OCI-LY7 (cell line): ENCODE measurements at regions not wholly inside any gene's neighbourhood (a gene's known extent, or its start where the extent isn't known, plus 50 kb on each side); places are given as distances from the start of the nearest gene placed in this dataset.

ENCODE experiments used
- BruUV-seq: library from RNA; stranded (reverse); fragments of 400-500 nt; replicated peaks from 2 replicates; lab custom pipeline; 2021; lab: Mats Ljungman, UMichigan
- CTCF ChIA-PET: fragments of 300-600 bp; sonication (Branson Sonifier 250); formaldehyde crosslinking; loops from one replicate; lab custom pipeline; 2022; ENCODE audit warnings: antibody characterized with exemption; ENCODE audit not compliant: unreplicated experiment; lab: Charles Lee
- POLR2A ChIA-PET: fragments of 300-600 bp; sonication (Branson Sonifier 250); formaldehyde crosslinking; loops from one replicate; lab custom pipeline; 2022; ENCODE audit warnings: antibody characterized with exemption; lab: Charles Lee
- DNase-seq: peaks from one replicate; pipeline ENCODE4 v3.0.0-alpha.2; 2015; ENCODE audit warnings: low spot score
- H2AFZ ChIP-seq: fragments of 200-600 bp; sonication (generic), shearing (Covaris generic); 2 replicates; pipeline ENCODE4 v1.6.1; 2014; ENCODE audit warnings: mild to moderate bottlenecking, antibody characterized with exemption, low read length, moderate library complexity
- H3K27ac ChIP-seq: fragments of 200-600 bp; sonication (generic); 2 replicates; pipeline ENCODE4 v1.5.1; 2014; ENCODE audit warnings: mixed run types, low read depth, mild to moderate bottlenecking, moderate library complexity, low read length, inconsistent platforms; ENCODE audit not compliant: poor library complexity, severe bottlenecking
- H3K36me3 ChIP-seq: fragments of 200-600 bp; sonication (generic); 2 replicates; pipeline ENCODE4 v1.6.1; 2014; ENCODE audit warnings: mild to moderate bottlenecking, antibody characterized with exemption, low read length, moderate library complexity, mixed read lengths; ENCODE audit not compliant: insufficient read depth
- H3K4me1 ChIP-seq: fragments of 200-600 bp; sonication (generic); 2 replicates; pipeline ENCODE4 v1.5.1; 2014; ENCODE audit warnings: mild to moderate bottlenecking, low read length; ENCODE audit not compliant: insufficient read depth, poor library complexity, severe bottlenecking
- H3K4me2 ChIP-seq: fragments of 200-600 bp; sonication (generic); 2 replicates; pipeline ENCODE4 v1.6.1; 2014; ENCODE audit warnings: mild to moderate bottlenecking, low read length
- H3K4me3 ChIP-seq: fragments of 200-600 bp; sonication (generic); 2 replicates; pipeline ENCODE4 v1.5.1; 2014; ENCODE audit warnings: mild to moderate bottlenecking, low read depth, low read length; ENCODE audit not compliant: poor library complexity, severe bottlenecking
- H3K79me2 ChIP-seq: fragments of 200-600 bp; sonication (generic); 2 replicates; pipeline ENCODE4 v1.6.1; 2016; ENCODE audit warnings: low read depth, mild to moderate bottlenecking, low read length, moderate library complexity, mixed read lengths; ENCODE audit not compliant: insufficient read depth
- H3K9me2 ChIP-seq: fragments of 200-600 bp; sonication (generic); 2 replicates; pipeline ENCODE4 v1.6.1; 2016; ENCODE audit warnings: mild to moderate bottlenecking, low read length, mixed read lengths; ENCODE audit not compliant: insufficient read depth
- H3K9me3 ChIP-seq: fragments of 200-600 bp; sonication (generic); 2 replicates; pipeline ENCODE4 v1.6.1; 2014; ENCODE audit warnings: mild to moderate bottlenecking, mixed run types, low read length, mixed read lengths
- H4K20me1 ChIP-seq: fragments of 200-600 bp; sonication (generic); 2 replicates; pipeline ENCODE4 v1.6.1; 2014; ENCODE audit warnings: mild to moderate bottlenecking, antibody characterized with exemption, low read length, moderate library complexity, mixed read lengths; ENCODE audit not compliant: insufficient read depth
- CTCF ChIP-seq: fragments of 200-600 bp; sonication (generic); conservative IDR thresholded peaks from 2 replicates; pipeline ENCODE4 v1.5.1; 2014; ENCODE audit warnings: mild to moderate bottlenecking, antibody characterized with exemption, low read length, moderate library complexity, mixed read lengths
- EZH2phosphoT487 ChIP-seq: fragments of 200-600 bp; sonication (generic); IDR thresholded peaks from 2 replicates; pipeline ENCODE4 v1.6.1; 2018; ENCODE audit warnings: low read depth, borderline replicate concordance, mild to moderate bottlenecking, mixed run types, antibody characterized with exemption, low read length, moderate library complexity, mixed read lengths
- intact Hi-C: fragments of 100-400 bp; cut with micrococcal nuclease; formaldehyde crosslinking; loops from one replicate; pipeline ENCODE4 v1.10.0; 2022; ENCODE audit not compliant: unreplicated experiment

DNA sequence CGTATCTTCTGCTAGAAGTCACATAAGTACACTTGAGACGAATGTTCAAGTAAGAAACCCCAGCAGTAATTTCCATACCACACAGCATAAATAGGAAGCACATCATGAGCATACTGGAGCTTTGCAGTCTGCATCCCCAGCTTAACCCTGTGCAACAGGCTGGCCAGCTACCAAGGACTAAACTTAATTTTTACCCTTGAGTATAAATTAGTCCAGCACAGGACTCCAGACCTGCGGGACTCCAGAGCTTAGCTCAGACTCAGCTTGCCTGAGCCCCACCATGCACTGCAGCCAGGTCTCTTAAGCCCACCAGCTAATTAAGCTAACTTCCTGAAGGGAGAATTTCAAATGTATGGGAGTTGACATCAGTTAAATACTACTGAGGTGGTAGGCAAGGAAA is 491.0 kb downstream of the ARHGEF28 start:
- CTCF ChIA-PET: no interaction called here
- Histone ChIP-seq H3K4me3 (no peak overlapping the region), H2AFZ (no peak overlapping the region), H3K36me3 (no peaks in the 10 kb centered on the region), H3K4me2 (no peak overlapping the region), H3K9me3 (no peaks in the 10 kb centered on the region), H4K20me1 (no peaks in the 10 kb centered on the region), H3K9me2 (no peaks in the 10 kb centered on the region), H3K79me2 (no peaks in the 10 kb centered on the region), H3K27ac (no peak overlapping the region), H3K4me1 (no peaks in the 10 kb centered on the region)
- no TSS peak for BruUV-seq
- intact Hi-C loops: no loop called here
- TF ChIP-seq EZH2phosphoT487 (no peak), CTCF (no peak)
- no peak for DNase-seq
- POLR2A ChIA-PET: no interaction called here

DNA sequence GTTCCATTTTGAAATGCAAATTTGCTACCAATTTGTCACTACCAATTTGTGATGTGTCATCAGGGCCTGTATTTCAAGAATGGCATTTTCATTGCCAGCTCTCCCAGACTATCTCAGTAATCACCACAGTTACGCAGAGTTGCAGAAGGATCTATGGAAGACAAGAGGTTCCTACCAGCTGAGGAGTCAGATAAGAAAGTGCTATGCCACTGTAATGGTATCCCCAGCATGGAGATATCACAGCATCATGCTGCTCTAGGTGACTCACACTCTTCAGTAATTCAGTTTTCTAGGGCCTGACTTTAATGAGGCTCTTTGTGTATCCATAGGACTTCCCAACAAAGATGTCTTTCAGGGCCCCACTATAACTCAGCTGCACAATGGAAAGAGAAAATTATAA is 490.3 kb downstream of the ARHGEF28 start:
- H2AFZ ChIP-seq: no peak overlapping the region
- no peaks in the 10 kb centered on the region for H3K36me3 ChIP-seq
- H3K4me3 ChIP-seq: no peak overlapping the region
- H3K4me1 ChIP-seq: no peaks in the 10 kb centered on the region
- BruUV-seq: no TSS peak
- H3K27ac ChIP-seq: no peak overlapping the region
- no peak for TF ChIP-seq EZH2phosphoT487
- TF ChIP-seq CTCF: no peak
- DNase-seq: no peak
- intact Hi-C loops: no loop called here
- no peak overlapping the region for H3K4me2 ChIP-seq
- no peaks in the 10 kb centered on the region for H4K20me1 ChIP-seq
- H3K9me3 ChIP-seq: no peaks in the 10 kb centered on the region
- ChIA-PET POLR2A (no interaction called here), CTCF (no interaction called here)
- no peaks in the 10 kb centered on the region for H3K9me2 ChIP-seq
- no peaks in the 10 kb centered on the region for H3K79me2 ChIP-seq

- Histone ChIP-seq H3K4me3 (no peak overlapping the region), H3K9me2 (no peaks in the 10 kb centered on the region), H3K4me2 (no peak overlapping the region), H3K4me1 (no peaks in the 10 kb centered on the region), H3K79me2 (no peaks in the 10 kb centered on the region), H4K20me1 (no peaks in the 10 kb centered on the region), H3K36me3 (no peaks in the 10 kb centered on the region), H2AFZ (no peak overlapping the region), H3K9me3 (no peaks in the 10 kb centered on the region), H3K27ac (no peak overlapping the region)
- CTCF ChIA-PET: interaction anchor here (0.6 kb wide), 1 partner anchor 107 kb away, joined by 3 read pairs; no protein-coding TSS in a partner anchor
- TF ChIP-seq CTCF (no peak), EZH2phosphoT487 (no peak)
- POLR2A ChIA-PET: interaction anchor here (0.7 kb wide), 1 partner anchor 12 kb away, joined by 4 read pairs; no protein-coding TSS in a partner anchor
- intact Hi-C loops: no loop called here
- no TSS peak for BruUV-seq
- no peak for DNase-seq
Measured at GRCh38 chr5:74113927-74114326, 487.9 kb downstream of the ARHGEF28 start.
